Fibroblast of skin of abdomen (primary cell): ENCODE measurements at regions not wholly inside any gene's neighbourhood (a gene's known extent, or its start where the extent isn't known, plus 50 kb on each side); places are given as distances from the start of the nearest gene placed in this dataset.
"Not testable (repeated sequence)": the region's sequence is repeated elsewhere in the genome, so short reads cannot be mapped to it uniquely, and the experiment has no call there.

Source experiments
- DNase-seq: peaks from one replicate; pipeline ENCODE4 v3.0.0-alpha.2; 2013

DNA sequence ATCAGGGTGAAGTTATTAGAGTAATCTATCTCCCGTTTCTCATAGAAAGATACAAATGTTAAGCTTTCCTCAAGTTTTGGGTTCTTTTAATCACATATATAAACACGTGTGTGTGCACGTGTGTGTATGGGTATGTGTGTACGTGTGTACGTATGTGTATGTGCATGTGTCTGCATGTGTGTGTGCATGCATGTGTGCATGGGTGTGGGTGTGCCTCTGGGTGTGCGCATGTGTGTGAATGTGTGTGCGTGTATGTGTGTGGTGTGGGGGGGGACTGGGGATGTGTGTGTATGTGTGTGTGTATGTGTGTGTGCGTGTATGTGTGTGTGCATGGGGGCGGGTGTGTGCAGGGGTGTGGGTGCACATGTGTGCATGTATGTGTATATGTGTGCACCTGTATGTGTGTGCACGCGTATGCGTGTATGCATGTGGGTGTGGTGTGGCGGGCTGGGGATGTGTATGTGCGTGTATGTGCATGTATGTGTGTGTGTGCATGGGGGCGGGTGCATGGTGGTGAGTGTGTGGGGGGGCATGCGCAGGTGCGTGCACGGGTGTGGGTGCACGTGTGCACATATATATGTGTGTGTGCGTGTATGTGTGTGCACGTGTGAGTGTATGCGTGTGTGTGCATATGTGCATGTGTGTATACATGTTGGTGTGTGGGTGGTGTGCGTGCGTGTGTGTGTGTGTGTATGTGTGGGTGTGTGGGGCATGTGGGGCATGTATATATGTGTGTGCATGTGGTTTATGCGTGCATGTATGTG lies 304.0 kb downstream of the MBD2 start:
- no peak for DNase-seq

DNA sequence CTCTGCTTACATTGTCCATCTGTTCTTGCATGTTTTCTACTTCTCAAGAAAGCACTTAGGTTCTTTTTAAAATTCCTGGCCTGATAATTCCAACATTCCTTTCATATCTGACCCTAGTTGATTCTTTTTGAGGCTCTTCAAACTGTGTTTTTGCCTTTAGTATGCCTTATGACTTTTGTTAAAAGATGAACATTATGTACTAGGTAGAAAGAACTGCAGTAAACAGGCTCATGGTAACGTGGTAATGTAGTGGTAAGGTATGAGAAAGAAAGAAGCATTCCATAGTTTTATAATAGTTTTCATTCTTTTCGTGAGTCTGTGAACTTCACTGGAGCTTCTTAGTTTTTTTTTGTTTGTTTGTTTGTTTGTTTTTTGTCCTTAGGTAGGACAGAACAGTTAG lies 306.4 kb downstream of the MBD2 start:
- DNase-seq: no peak

DNA sequence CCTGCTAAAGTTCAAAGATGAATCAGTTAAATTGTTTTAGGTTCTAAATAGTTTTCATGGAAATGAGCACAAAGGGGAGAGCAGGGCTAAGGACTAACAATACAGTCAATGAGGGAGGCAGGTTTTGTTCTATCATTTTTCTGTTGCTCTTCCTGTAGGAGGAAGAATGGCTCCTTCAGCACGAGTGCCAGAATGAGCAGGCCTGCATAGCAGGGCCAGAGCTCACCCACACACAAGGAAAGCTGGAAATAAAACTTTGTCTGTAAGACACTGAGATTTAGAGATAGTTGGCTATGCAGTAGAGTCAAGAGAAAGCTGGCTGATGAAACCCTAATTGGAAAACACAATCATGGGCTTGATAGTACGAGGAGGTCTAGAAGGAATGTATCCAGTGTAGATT lies 313.3 kb downstream of the MBD2 start:
- DNase-seq: no peak

DNA sequence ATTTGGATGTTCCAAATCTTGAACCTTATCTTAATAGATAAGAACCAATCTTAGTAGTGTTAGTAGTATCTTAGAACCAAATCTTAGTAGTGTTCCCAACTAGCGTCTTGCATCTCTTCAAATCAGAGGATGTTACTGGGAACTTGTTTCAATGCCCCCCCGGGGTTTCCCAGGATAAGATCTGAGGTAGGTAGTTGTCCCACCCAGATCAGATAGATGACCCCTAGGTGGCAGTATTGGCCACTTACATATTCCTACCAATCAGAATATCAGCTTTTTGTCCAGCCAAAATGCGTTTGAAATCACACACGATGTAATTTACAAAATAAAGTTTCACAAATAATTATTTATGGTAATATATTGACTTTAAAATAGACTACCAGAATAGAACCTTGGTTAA lies 314.8 kb downstream of the MBD2 start:
- no peak for DNase-seq

DNA sequence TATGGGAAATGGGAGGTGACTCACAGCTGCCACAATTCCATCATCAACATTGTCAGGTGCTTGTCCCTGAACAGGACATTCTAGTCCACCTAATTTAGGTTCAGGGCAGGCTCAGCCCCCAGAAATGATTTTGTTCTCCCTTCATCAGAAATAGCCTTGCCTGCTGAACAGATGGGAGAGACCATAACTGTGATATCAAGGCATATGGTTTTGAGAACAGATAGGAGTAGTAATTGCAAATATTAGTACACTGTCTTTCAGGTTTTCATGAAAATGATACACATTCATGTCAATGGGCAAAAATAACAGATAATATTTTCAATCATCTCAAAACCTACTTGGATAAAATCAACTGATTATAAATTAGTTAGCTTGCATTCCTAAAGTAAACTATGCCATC lies 316.5 kb downstream of the MBD2 start:
- DNase-seq: no peak

DNA sequence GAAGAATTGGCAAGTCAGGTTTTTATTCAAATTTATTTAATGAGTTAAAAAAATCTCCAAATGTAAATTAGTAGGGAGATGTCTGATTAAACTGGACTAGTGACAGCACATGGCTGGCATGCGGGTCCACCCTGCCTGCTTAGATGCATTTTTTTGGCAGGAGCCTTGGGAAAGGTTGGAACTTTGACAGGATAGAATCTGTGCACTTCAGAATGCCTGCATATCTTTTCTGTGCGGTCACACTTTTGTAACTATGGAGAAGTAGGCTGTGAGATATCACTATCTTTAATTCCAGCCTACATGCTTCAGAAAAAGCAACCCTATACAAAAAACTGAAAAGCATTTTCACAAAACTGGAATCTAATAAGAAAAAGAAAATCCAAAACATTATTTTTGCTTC lies 317.8 kb downstream of the MBD2 start:
- no peak for DNase-seq

DNA sequence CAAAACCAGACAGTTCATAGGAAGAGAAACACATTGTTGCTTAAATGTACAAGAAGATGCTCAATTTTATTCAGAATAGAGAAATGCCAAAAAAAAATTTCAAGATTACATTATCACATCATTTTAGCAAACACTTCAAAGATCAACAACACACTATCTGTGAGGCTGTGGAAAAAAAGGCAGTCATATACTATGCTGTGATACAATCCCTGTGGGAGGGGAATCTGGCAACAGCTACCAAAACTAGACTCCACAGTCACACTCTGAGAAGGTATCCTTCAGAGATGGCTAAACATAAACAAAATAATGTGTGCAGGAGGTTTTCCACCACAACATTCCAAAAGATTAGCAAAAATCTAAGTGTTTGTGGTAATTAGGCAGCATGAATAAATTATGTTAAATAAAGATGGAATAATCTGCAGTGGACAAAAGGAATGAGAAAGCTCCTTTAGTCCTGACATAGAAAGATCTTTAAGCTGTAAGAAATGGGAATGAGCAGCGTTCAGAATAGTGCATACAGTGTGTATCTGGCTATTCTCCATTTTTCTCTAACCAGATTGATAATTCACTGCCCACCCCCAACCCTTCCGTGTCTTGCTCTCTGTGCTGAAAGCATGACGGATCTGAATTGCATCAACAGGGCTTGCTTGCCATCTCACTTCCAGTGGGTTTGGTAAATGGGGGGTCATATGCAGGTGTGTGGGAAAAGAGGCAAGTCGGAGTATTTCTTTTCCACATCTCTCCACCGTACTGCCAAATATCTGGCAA lies 329.6 kb downstream of the MBD2 start:
- DNase-seq: no peak

DNA sequence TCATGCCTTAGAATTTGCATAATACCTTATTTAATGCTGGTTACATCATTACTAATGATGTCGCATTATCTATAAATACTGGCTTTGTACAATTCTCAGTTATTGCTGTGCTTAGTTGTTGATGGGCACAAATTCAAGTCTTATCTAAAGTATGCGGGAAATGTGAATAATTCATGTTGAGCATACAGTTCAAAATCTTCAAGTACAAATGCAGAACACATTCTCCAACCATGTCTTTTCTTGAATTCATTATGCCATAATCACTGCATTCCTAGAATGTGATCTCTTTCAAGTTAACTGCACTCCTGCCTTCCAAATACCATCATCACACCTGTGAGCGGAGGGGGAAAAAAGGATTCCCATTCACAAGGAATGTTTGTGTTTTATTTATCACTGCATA lies 337.0 kb downstream of the MBD2 start:
- DNase-seq: no peak

DNA sequence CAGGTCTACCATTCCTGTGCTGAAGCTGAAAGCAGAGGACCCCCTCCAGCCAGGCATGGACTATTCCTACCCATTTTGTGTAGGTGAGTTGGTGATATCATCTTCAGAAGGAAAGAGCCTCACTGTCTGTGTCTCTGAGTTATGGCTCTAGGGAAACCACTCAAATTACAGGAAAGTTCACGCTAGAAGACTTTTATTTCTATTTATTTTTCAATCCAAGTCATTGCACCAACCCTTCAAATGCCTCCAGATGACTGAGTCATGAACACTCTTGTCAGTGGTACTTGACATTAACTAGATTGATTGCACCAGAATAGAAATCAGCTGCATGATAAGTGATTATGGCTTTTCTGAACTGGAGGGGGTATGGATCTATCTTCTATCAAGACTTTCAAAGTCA lies 338.4 kb downstream of the MBD2 start:
- DNase-seq: no peak

DNA sequence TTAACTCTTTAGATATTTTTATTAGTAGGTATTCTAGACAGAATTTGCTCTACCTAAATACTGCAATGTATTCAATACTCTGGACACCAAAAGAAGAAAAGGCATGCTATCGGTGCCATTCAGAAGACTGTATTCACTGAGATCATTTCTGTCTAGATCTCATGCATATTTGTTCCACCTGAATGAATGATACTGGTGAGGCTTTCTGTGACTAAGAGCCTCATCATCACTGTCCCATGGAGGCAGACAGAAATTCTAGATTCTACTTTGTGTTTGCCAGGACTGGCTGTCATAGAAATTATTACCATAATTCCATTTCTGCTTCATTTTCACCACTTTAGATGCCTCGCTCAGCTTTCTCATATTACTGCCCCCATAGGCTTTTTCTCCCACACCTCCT lies 340.7 kb downstream of the MBD2 start:
- no peak for DNase-seq

DNA sequence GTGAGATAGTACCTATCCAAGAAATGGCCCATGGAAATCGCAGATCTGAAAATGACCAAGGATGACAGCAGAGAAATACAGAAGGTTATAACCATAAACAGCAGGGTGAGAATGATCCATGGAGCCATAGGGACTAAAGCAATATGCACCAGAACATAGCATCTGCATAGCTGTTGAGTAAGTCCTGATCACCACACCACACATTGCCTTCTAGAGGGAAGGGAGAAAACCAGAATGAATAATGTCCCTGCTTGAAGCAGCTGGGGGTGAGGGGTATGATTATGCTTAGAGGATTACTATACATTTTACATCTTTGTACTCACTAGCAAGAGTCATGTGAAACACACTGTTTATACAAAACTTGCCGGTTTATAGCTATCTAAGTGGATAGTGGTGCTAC lies 350.4 kb downstream of the MBD2 start:
- DNase-seq: no peak

DNA sequence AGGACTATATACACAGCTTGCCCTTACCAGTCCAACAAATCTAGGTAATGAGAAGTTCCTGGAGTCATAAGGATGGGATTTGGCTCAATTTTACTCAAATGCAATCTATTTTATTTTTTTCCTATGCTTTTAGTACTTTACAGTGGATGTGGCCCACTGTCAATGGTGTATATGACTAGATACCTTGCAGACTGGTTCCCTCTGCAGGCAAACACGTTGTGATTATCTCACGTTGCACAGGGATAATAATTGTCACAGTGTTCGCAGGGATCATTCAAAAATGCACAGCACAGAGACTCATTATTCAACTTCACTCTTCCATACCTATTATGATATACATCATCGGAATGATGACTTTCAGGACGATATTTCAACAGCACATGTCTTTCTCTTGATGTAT lies 359.7 kb downstream of the MBD2 start:
- DNase-seq: no peak

DNA sequence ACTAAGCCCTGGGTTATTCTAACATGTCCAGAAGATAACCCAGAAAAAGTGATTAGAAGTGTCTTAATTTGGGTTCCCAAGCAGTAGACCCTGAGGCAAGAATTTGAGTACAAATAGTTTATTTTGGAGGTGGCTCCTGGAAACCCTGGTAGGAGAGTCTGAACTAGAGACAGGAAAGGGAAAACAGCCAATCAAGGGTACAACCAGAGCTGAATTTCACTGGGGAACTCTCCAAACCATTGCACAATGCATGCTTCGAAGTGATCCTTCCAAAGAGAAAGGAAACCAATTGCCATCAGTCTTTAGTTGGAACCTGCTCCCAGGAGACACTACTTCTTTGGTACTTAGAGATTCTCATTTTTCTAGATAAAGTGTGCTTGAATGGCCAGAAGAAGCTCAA lies 361.5 kb downstream of the MBD2 start:
- no peak for DNase-seq

DNA sequence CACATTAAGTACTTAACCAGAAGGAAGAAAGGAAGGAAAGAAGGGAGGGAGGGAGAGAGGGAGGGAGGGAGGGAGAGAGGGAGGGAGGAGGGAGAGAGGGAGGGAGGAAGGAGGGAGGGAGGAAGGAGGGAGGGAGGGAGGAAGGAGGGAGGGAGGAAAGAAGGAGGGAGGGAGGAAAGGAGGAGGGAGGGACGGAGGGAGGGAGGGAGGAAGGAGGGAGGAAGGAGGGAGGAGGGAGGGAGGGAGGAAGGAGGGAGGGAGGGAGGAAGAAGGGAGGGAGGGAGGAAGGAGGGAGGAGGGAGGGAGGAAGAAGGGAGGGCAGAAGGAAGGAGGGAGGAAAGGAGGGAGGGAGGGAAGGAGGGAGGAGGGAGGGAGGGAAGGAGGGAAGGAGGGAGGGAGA lies 363.3 kb downstream of the MBD2 start:
- no peak for DNase-seq

DNA sequence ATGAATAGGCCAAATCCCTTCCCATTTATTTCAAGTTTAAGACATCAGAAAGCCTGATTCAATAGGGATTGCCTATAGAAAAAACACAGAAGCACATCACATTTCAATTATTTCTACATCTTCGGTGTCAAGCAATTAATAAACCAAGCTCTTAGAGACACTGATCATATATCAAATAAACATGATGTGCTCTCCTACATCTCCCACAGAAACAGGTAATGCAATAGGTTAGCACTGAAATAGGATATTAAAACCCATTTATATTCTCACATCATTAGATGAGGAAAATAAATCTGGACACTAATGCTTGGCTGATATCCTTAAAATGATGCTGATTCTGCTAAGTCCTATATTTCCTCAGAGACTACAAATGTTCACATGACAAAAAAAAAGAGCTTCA lies 364.7 kb downstream of the MBD2 start:
- DNase-seq: no peak

DNA sequence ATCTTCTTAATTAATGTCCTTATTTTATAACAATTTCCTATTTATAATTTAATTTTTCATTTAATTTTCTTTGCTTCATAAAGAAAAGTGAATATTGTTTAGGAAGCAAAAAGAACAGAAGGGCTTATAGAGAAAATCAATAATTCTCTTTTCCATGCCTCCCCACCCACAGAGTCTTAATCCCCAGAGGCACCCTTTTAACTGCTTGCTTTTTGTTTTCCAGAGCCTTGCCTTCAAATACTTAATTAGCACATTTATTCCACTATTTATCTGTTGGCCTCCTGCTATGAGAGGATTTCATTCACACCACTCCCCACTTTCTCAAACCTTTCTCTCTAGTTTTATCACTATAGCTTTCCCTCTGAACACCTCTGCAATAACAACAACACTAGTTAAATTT lies 373.6 kb downstream of the MBD2 start:
- no peak for DNase-seq

DNA sequence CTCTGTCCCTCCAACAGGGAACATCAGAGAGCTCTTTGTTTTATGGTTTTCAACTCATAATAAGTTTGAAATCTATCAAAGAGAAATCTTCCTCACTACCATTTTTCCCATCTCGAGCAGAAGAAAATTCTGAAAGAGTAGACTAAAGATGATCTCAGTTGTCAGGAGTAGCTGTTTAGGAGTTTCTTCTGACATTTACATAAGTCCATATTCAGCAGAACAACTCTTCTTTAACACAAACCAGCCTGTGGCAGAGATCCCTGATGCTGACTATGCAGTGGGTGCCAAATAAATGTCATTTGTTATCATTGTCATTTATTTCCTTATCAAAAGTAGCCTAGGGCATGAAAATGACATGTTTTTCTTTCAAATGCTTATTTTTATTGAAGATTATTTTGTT lies 380.7 kb downstream of the MBD2 start:
- DNase-seq: no peak

DNA sequence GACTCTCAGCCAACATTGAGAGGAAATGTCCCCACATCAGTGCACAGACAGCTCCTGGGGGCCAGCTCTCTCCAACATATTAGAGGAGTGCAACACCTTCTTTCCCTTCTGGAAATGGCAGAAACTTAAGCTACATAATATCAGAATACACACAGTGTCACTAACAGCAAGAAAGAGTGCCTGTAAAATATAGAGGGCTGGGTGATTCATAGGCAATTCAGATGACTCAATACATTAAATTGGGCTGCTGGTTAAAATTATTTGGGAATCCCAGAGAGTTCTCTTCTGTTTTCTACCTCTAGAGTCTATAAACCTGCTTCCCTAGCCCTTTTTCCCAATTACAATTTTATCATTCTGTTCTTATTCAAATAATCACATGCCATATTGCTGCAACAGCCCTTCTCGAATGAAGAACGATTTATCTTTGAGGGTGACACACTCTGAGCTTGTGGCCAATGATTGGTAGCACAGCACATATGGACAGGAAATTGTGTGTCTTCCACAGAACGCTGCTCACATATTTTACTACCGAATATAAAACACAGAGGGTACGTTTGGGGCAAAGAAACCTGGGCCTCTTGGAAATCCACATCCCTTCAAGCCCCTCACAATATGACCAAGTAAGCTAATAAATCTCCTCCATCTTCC lies 381.2 kb downstream of the MBD2 start:
- DNase-seq: peak; percentile 36

DNA sequence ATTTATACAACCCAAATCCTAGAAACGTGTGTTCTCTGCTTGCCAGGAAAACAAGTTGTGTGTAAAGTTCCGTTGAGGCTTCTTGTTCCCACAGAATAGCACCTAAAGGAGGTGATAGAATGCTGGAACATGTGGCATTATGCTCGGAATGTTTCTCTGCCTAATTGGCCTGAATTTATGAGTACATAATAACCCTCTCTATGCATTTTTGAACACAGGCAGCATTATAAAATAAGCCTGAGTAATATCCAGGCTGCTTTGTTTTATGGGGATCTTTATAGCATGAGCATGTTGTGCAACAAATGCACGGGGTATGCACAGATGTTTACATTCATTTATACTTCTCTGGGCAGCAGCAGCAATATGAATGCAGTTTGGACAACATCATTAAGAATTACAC lies 385.7 kb downstream of the MBD2 start:
- peak; percentile 4 for DNase-seq

DNA sequence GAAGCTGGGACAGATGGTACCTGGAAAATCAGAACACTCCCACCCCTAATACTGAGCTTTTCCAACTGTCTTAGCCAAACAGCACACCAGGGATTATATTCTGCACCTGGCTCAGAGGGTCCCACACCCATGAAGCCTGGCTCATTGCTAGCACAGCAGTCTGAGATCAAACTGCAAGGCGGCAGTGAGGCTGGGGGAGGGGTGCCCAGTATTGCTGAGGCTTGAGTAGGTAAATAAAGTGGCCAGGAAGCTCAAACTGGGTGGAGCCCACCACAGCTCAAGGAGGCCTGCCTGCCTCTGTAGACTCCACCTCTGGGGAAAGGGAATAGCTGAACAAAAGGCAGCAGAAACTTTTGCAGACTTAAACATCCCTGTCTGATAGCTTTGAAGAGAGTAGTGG lies 403.3 kb downstream of the MBD2 start:
- DNase-seq: not testable (repeated sequence)

DNA sequence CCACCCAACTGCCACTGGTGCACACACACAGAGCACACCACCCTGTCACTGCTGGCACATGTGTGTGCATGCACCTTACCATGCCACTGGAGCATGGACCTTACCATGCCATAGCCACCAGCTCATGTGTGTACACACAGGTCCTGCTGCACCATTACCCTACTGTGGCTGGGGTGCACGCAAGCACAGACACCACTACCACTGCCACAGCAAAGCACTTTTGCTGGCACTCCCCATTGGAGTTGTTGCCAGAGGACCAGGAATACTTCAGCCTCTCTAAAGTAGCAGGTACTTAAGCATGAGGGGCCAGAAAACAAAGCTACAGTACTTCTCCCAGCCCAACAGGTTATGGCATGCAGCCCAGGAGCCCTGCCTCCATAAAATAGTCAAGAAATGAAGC lies 404.8 kb downstream of the MBD2 start:
- no peak for DNase-seq

DNA sequence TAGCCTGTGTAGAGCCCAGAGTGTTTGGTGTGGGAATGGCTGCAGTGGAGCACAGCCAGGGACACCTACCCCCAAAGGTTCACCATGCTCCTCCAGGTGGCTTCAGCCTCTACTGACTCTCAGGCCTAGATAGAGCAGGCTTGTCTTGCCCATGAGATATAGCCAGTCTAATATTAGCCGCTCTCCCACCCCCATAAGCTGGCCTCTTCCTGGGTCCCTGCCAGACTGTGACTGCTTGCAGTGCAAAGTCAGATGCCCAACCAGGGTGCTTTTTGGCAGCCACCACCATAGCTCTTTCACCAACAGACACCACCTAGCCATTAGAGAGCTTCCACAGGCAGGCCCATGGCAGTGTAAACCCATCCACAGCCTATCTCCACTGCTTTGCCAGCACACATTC lies 405.3 kb downstream of the MBD2 start:
- DNase-seq: no peak

DNA sequence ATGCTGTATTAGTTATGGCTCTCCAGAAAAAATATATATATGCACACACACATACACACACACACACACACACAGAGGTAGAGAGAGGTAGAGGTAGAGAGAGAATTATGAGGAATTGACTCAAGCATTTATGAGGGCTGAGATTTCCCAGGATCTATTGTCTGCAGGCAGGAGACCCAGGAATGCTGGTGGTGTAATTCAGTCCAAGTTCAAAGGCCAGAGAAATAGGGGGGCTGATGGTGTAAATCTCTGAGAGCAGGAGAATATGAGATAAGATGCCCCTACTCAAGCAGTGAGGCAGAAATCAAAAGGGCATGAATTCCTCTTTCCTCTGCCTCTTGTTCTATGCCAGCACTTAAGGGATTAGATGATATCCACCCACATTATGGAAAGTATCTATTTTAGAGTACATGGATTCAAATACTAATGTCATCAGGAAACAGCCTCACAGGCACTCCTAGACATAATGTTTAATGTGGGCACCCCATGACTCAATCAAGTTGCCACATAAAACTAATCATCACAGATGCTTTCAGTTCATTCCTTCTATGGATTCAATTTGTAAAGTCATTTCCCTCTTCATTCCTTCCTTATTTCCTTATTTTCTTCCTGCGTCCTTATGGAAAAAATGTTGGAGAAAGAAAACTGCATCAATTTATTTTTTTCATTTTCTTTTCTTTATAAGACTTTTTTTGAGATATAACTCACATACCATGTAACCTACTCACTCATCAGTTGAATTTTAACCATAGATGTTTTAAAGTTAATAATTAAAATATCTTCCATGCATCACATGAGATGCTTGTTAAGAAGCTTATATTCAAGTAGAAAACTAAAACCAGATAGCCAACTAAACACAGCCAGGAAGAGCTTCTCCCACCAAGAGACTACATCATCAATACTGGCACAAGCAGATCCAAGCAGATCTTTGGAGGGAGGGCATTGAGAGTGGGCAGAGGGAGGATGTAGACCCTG lies 406.2 kb downstream of the MBD2 start:
- DNase-seq: no peak
